ENCODE measurements at regions not wholly inside any gene's neighbourhood (a gene's known extent, or its start where the extent isn't known, plus 50 kb on each side); places are given as distances from the start of the nearest gene placed in this dataset.

DNA sequence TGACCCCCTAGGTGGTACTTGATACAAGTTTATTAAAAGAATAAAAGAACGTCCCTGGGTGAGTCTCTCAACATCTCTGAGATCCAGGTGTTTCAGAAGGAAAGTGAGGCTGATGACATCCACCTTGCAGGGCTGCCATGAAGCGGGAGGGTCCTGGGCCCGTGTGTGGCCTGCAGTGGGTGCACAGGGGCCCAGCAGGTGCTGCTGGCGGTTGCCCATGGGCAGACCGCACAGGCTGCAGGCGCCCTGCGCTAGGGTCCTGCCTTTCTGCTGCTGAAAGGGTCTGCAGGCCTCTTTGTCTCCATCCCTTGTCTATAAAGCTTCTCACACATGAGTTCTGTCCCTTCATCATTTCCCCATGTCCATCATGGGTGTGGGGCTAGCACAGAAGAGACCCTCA is 247.0 kb downstream of the TFCP2L1 start:
- Histone ChIP-seq H3K4me1 (ENCODE audit: control insufficient read depth in 2 of 2, insufficient read depth in 2 of 2, low read length in 2 of 2) (no peaks in the 10 kb centered on the region), H3K79me2 (ENCODE audit: control insufficient read depth, insufficient read depth, low read length) (no peaks in the 10 kb centered on the region), H3K27ac (ENCODE audit: low read length in 2 of 2) (no peak overlapping the region), H3K9ac (ENCODE audit: low read length) (no peak overlapping the region), H3K4me3 (ENCODE audit: control extremely low read depth in 1 of 5, extremely low read depth in 1 of 5, insufficient read depth in 1 of 5, low read depth in 2 of 5, low read length in 4 of 5) (no peak overlapping the region), H2AFZ (ENCODE audit: insufficient read depth, low read depth, low read length, poor library complexity, severe bottlenecking) (no peak overlapping the region), H3K9me3 (ENCODE audit: control extremely low read depth in 1 of 3, control insufficient read depth in 2 of 3, insufficient read depth in 1 of 3, low read length in 2 of 3) (peaks cover 0 to 5% (median 0%) of the 10 kb centered on the region in 3 donors), H4K20me1 (ENCODE audit: control insufficient read depth, insufficient read depth, low read length, poor library complexity, severe bottlenecking) (no peaks in the 10 kb centered on the region), H3K4me2 (replicated peaks; ENCODE audit: low read depth, low read length, poor library complexity, severe bottlenecking) (no peak overlapping the region), H3K27me3 (replicated peaks in 1 of 4; ENCODE audit: control extremely low read depth in 1 of 4, control insufficient read depth in 3 of 4, insufficient read depth in 4 of 4, low read length in 3 of 4) (no peaks in the 10 kb centered on the region), H3K36me3 (replicated peaks in 1 of 2; ENCODE audit: control extremely low read depth in 1 of 2, control insufficient read depth in 1 of 2, extremely low read depth in 1 of 2, insufficient read depth in 2 of 2, low read length in 1 of 2) (no peaks in the 10 kb centered on the region)
- no peak for TF ChIP-seq EZH2 (IDR thresholded peaks at IDR 0.05; ENCODE audit: borderline replicate concordance, insufficient read depth, low read depth, low read length, poor library complexity, severe bottlenecking)
- TF ChIP-seq, protein P1, sequence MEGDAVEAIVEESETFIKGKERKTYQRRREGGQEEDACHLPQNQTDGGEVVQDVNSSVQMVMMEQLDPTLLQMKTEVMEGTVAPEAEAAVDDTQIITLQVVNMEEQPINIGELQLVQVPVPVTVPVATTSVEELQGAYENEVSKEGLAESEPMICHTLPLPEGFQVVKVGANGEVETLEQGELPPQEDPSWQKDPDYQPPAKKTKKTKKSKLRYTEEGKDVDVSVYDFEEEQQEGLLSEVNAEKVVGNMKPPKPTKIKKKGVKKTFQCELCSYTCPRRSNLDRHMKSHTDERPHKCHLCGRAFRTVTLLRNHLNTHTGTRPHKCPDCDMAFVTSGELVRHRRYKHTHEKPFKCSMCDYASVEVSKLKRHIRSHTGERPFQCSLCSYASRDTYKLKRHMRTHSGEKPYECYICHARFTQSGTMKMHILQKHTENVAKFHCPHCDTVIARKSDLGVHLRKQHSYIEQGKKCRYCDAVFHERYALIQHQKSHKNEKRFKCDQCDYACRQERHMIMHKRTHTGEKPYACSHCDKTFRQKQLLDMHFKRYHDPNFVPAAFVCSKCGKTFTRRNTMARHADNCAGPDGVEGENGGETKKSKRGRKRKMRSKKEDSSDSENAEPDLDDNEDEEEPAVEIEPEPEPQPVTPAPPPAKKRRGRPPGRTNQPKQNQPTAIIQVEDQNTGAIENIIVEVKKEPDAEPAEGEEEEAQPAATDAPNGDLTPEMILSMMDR (IDR thresholded peaks at IDR 0.05) = no peak
- no peak overlapping the region for H3K27ac Mint-ChIP-seq
- no peak overlapping the region for H3K4me3 Mint-ChIP-seq
- WGBS (ENCODE audit: insufficient coverage) = 56% methylated on average over 4 of the region's 7 CpGs
- H3K27me3 Mint-ChIP-seq = peaks cover 3% of the 10 kb centered on the region
- no peaks in the 10 kb centered on the region for H3K4me1 Mint-ChIP-seq
- H3K9me3 Mint-ChIP-seq (ENCODE audit: insufficient read depth) = no peaks in the 10 kb centered on the region
- POLR2A ChIA-PET = no interaction called here
- DNase-seq (no peak), ATAC-seq (ENCODE audit: low read depth) (no peak)
- intact Hi-C loops (cut with micrococcal nuclease) = no loop called here
- CTCF ChIA-PET = no interaction called here

DNA sequence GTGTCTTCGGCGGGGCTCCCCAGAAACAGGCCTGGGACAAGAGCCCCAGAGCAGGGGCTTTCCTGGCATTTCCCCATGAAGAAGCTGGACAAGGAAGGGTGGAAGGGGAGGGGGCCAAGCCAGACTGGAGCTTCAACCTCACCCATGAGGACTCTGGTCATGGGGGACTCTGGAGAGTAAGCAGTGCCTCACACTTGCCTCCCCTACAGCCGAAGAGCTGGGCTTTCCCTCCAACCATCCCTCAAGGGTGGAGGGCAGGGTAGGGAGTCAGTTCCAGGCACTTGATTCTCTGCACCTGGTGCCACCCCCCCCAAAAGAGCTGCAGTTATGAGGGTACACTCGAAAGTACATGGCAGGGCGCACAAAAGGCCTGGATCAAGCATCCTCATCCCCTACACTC is 246.6 kb downstream of the TFCP2L1 start:
- ChIA-PET POLR2A (no interaction called here), CTCF (no interaction called here)
- DNase-seq (no peak), ATAC-seq (ENCODE audit: low read depth) (no peak)
- Histone ChIP-seq H4K20me1 (ENCODE audit: control insufficient read depth, insufficient read depth, low read length, poor library complexity, severe bottlenecking) (no peaks in the 10 kb centered on the region), H3K4me1 (ENCODE audit: control insufficient read depth in 2 of 2, insufficient read depth in 2 of 2, low read length in 2 of 2) (no peaks in the 10 kb centered on the region), H3K4me2 (replicated peaks; ENCODE audit: low read depth, low read length, poor library complexity, severe bottlenecking) (no peak overlapping the region), H3K79me2 (ENCODE audit: control insufficient read depth, insufficient read depth, low read length) (no peaks in the 10 kb centered on the region), H3K4me3 (ENCODE audit: control extremely low read depth in 1 of 5, extremely low read depth in 1 of 5, insufficient read depth in 1 of 5, low read depth in 2 of 5, low read length in 4 of 5) (no peak overlapping the region), H3K9ac (ENCODE audit: low read length) (no peak overlapping the region), H3K27ac (ENCODE audit: low read length in 2 of 2) (no peak overlapping the region), H3K36me3 (replicated peaks in 1 of 2; ENCODE audit: control extremely low read depth in 1 of 2, control insufficient read depth in 1 of 2, extremely low read depth in 1 of 2, insufficient read depth in 2 of 2, low read length in 1 of 2) (no peaks in the 10 kb centered on the region), H2AFZ (ENCODE audit: insufficient read depth, low read depth, low read length, poor library complexity, severe bottlenecking) (no peak overlapping the region), H3K9me3 (ENCODE audit: control extremely low read depth in 1 of 3, control insufficient read depth in 2 of 3, insufficient read depth in 1 of 3, low read length in 2 of 3) (peaks cover 0 to 9% (median 0%) of the 10 kb centered on the region in 3 donors), H3K27me3 (replicated peaks in 1 of 4; ENCODE audit: control extremely low read depth in 1 of 4, control insufficient read depth in 3 of 4, insufficient read depth in 4 of 4, low read length in 3 of 4) (no peaks in the 10 kb centered on the region)
- H3K27me3 Mint-ChIP-seq = peaks cover 3% of the 10 kb centered on the region
- no peaks in the 10 kb centered on the region for H3K9me3 Mint-ChIP-seq (ENCODE audit: insufficient read depth)
- intact Hi-C loops (cut with micrococcal nuclease) = no loop called here
- H3K4me1 Mint-ChIP-seq = no peaks in the 10 kb centered on the region
- WGBS (ENCODE audit: insufficient coverage) = 85% methylated on average over 4 of the region's 5 CpGs
- H3K27ac Mint-ChIP-seq = no peak overlapping the region
- TF ChIP-seq, protein P1 (IDR thresholded peaks at IDR 0.05) = no peak
- no peak for TF ChIP-seq EZH2 (IDR thresholded peaks at IDR 0.05; ENCODE audit: borderline replicate concordance, insufficient read depth, low read depth, low read length, poor library complexity, severe bottlenecking)
- no peak overlapping the region for H3K4me3 Mint-ChIP-seq

Data from B cell (primary cell).